Calu3 (cell line): ENCODE measurements at regions not wholly inside any gene's neighbourhood (a gene's known extent, or its start where the extent isn't known, plus 50 kb on each side); places are given as distances from the start of the nearest gene placed in this dataset.

ENCODE experiments used
- BruUV-seq: library from RNA; stranded (reverse); fragments of 400-500 nt; replicated peaks from 2 replicates; lab custom pipeline; 2021; lab: Mats Ljungman, UMichigan
- CTCF ChIA-PET: fragments of 300-600 bp; sonication (Branson Sonifier 250); formaldehyde crosslinking; loops from one replicate; lab custom pipeline; 2022; ENCODE audit warnings: antibody characterized with exemption; lab: Charles Lee
- DNase-seq: peaks from one replicate; pipeline ENCODE4 v3.0.0; 2022
- H3K27ac Mint-ChIP-seq: one replicate; pipeline ENCODE4 v1.8.0; 2022; ENCODE audit warnings: mixed read lengths; ENCODE audit not compliant: unreplicated experiment
- H3K27me3 Mint-ChIP-seq: one replicate; pipeline ENCODE4 v1.8.0; 2022; ENCODE audit warnings: mixed read lengths; ENCODE audit not compliant: unreplicated experiment
- H3K36me3 Mint-ChIP-seq: one replicate; pipeline ENCODE4 v1.8.0; 2022; ENCODE audit warnings: mild to moderate bottlenecking, moderate library complexity, mixed read lengths; ENCODE audit not compliant: insufficient read depth, unreplicated experiment
- H3K4me1 Mint-ChIP-seq: one replicate; pipeline ENCODE4 v1.8.0; 2022; ENCODE audit warnings: mild to moderate bottlenecking, low read depth, mixed read lengths; ENCODE audit not compliant: unreplicated experiment
- H3K4me3 Mint-ChIP-seq: one replicate; pipeline ENCODE4 v1.8.0; 2022; ENCODE audit warnings: mild to moderate bottlenecking, low read depth, moderate library complexity, mixed read lengths; ENCODE audit not compliant: unreplicated experiment
- H3K9me3 Mint-ChIP-seq: one replicate; pipeline ENCODE4 v1.8.0; 2022; ENCODE audit warnings: low read depth, mixed read lengths; ENCODE audit not compliant: unreplicated experiment
- intact Hi-C: fragments of 100-400 bp; cut with micrococcal nuclease; formaldehyde crosslinking; loops from one replicate; pipeline ENCODE4 v1.10.0; 2022; ENCODE audit not compliant: unreplicated experiment
- TF ChIP-seq, protein P1 (sequence below): fragments of 200-600 bp; IDR thresholded peaks from one replicate; pipeline ENCODE4 v1.8.0; 2022; ENCODE audit warnings: antibody characterized with exemption; ENCODE audit not compliant: unreplicated experiment

DNA sequence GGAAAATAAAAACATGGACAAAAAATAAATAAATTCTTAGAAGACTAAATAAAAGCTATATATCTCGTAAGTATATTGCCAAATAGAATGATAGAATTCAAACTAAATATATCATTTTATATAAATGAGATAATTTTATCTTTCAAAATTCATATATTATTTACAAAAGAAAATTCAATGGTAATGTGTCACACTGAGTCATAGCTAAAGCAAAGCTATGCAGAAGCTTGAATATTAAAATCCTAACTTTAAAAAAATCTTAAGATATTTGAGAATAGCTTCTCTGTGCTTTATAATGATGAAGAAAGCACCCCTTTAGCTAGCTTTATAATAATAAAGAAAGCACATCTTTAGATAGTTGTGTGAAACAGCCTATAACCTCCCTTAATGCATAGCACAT lies 1010.8 kb downstream of the OTOL1 start:
- Mint-ChIP-seq H3K9me3 (peaks cover 6% of the 10 kb centered on the region), H3K27ac (no peak overlapping the region), H3K4me1 (no peaks in the 10 kb centered on the region), H3K4me3 (no peak overlapping the region), H3K36me3 (no peaks in the 10 kb centered on the region), H3K27me3 (no peaks in the 10 kb centered on the region)
- TF ChIP-seq, protein P1, sequence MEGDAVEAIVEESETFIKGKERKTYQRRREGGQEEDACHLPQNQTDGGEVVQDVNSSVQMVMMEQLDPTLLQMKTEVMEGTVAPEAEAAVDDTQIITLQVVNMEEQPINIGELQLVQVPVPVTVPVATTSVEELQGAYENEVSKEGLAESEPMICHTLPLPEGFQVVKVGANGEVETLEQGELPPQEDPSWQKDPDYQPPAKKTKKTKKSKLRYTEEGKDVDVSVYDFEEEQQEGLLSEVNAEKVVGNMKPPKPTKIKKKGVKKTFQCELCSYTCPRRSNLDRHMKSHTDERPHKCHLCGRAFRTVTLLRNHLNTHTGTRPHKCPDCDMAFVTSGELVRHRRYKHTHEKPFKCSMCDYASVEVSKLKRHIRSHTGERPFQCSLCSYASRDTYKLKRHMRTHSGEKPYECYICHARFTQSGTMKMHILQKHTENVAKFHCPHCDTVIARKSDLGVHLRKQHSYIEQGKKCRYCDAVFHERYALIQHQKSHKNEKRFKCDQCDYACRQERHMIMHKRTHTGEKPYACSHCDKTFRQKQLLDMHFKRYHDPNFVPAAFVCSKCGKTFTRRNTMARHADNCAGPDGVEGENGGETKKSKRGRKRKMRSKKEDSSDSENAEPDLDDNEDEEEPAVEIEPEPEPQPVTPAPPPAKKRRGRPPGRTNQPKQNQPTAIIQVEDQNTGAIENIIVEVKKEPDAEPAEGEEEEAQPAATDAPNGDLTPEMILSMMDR = no peak
- no TSS peak for BruUV-seq
- intact Hi-C loops = no loop called here
- DNase-seq = no peak
- CTCF ChIA-PET = no interaction called here

DNA sequence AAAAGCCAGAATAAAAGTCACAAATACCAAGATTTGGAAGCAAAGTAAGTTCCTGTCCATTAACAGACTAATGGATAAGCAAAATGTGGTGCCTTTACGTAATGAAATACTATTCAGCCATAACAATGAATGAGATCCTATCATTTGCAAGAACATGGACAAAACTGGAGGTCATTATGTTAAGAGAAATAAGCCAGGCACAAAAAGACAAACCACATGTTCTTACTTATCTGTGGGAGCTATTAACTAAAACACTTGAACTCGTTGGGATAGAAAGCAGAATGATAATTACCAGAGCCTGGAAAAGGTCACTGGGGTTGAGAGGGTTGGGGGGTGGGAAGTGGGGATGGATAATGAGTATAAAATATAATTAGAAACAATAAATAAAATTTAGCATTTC lies 1015.9 kb downstream of the OTOL1 start:
- Mint-ChIP-seq H3K36me3 (no peaks in the 10 kb centered on the region), H3K4me3 (no peak overlapping the region), H3K27ac (no peak overlapping the region), H3K9me3 (no peaks in the 10 kb centered on the region), H3K27me3 (no peaks in the 10 kb centered on the region), H3K4me1 (no peaks in the 10 kb centered on the region)
- BruUV-seq = no TSS peak
- CTCF ChIA-PET = interaction anchor here (0.6 kb wide), 1 partner anchor 1901 kb away, joined by 3 read pairs; no protein-coding TSS in a partner anchor
- intact Hi-C loops = loop anchor here (10.0 kb wide), 1 partner anchor 982 kb away; no protein-coding TSS in a partner anchor
- TF ChIP-seq, protein P1 = no peak
- DNase-seq = no peak

DNA sequence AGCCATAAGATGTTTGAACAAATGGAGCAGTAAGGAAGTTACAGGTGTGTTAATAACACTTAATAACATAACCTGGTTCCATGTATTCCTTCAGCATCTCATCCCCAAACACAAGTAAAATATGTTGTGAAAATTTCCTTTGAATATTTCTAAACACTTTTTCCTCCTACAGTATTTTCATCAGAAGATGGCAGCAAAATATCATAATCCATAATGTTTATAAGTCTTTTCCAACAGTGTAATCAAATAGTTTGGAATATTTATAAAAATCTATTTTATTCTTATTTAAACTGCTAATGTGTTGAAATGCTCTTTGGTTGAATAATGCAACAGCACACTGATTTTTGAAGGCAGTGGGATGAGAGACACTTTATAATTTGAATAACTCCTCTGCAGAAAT lies 1020.5 kb downstream of the OTOL1 start:
- no peaks in the 10 kb centered on the region for H3K4me1 Mint-ChIP-seq
- no TSS peak for BruUV-seq
- H3K27ac Mint-ChIP-seq = no peak overlapping the region
- no peak overlapping the region for H3K4me3 Mint-ChIP-seq
- CTCF ChIA-PET = no interaction called here
- H3K9me3 Mint-ChIP-seq = no peaks in the 10 kb centered on the region
- TF ChIP-seq, protein P1 = no peak
- no peaks in the 10 kb centered on the region for H3K27me3 Mint-ChIP-seq
- no peak for DNase-seq
- no peaks in the 10 kb centered on the region for H3K36me3 Mint-ChIP-seq
- intact Hi-C loops = loop anchor here (10.0 kb wide), 1 partner anchor 978 kb away; no protein-coding TSS in a partner anchor

DNA sequence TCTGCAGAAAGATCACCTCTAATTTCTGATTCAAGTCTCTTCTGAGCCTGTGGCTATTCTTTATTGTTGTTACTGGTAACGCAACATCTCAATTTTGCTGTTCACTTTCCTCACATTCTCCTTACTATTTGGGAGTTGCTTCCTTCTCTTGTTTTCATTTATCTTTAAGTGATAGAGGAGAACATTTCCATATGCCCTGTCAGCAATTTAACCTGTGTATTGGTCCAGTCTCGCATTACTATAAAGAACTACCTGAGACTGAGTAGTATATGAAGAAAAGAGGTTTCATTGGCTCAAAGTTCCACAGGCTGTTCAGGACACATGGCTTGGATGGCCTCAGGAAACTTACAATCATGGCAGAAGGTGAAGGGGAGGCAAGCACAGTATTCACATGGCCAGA lies 1025.1 kb downstream of the OTOL1 start:
- TF ChIP-seq, protein P1 = no peak
- H3K9me3 Mint-ChIP-seq = no peaks in the 10 kb centered on the region
- H3K4me1 Mint-ChIP-seq = no peaks in the 10 kb centered on the region
- CTCF ChIA-PET = no interaction called here
- H3K27ac Mint-ChIP-seq = no peak overlapping the region
- intact Hi-C loops = no loop called here
- H3K36me3 Mint-ChIP-seq = no peaks in the 10 kb centered on the region
- BruUV-seq = no TSS peak
- H3K4me3 Mint-ChIP-seq = no peak overlapping the region
- no peaks in the 10 kb centered on the region for H3K27me3 Mint-ChIP-seq
- no peak for DNase-seq
